ENCODE measurements at regions not wholly inside any gene's neighbourhood (a gene's known extent, or its start where the extent isn't known, plus 50 kb on each side); places are given as distances from the start of the nearest gene placed in this dataset.

GRCh38 chr9:109918339-109919163 lies 138.6 kb downstream of the PALM2AKAP2 start:
- no peak for DNase-seq (ENCODE audit: extremely low spot score)
- ChIA-PET POLR2A (no interaction called here), CTCF (no interaction called here)
- TF ChIP-seq FOXA1 (IDR thresholded peaks at IDR 0.05) (no peak), FOXK2 (IDR thresholded peaks at IDR 0.05) (no peak), BHLHE40 (IDR thresholded peaks at IDR 0.05; ENCODE audit: borderline replicate concordance) (no peak), ARNT (IDR thresholded peaks at IDR 0.05) (no peak), FOXM1 (IDR thresholded peaks at IDR 0.05; ENCODE audit: borderline replicate concordance) (no peak), ZNF384 (IDR thresholded peaks at IDR 0.05) (no peak), NFRKB (IDR thresholded peaks at IDR 0.05) (no peak), SUZ12 (IDR thresholded peaks at IDR 0.05) (no peak), SP1 (IDR thresholded peaks at IDR 0.05) (no peak), PKNOX1 (IDR thresholded peaks at IDR 0.05) (no peak)

GRCh38 chr9:109919736-109920408 lies 139.9 kb downstream of the PALM2AKAP2 start:
- POLR2A ChIA-PET: no interaction called here
- DNase-seq (ENCODE audit: extremely low spot score): no peak
- TF ChIP-seq TARDBP (IDR thresholded peaks at IDR 0.05) (no peak), SUZ12 (IDR thresholded peaks at IDR 0.05) (no peak), SP1 (IDR thresholded peaks at IDR 0.05) (no peak), BHLHE40 (IDR thresholded peaks at IDR 0.05; ENCODE audit: borderline replicate concordance) (no peak), PKNOX1 (IDR thresholded peaks at IDR 0.05) (no peak), FOXA1 (IDR thresholded peaks at IDR 0.05) (no peak), HDGF (IDR thresholded peaks at IDR 0.05; ENCODE audit: borderline replicate concordance) (no peak), ZNF384 (IDR thresholded peaks at IDR 0.05) (no peak), FOXK2 (IDR thresholded peaks at IDR 0.05) (no peak), CTBP1 (IDR thresholded peaks at IDR 0.05; ENCODE audit: borderline replicate concordance) (no peak), L3MBTL2 (conservative IDR thresholded peaks at IDR 0.05) (no peak), NFRKB (IDR thresholded peaks at IDR 0.05) (no peak), ARNT (IDR thresholded peaks at IDR 0.05) (no peak), LEF1 (IDR thresholded peaks at IDR 0.05; ENCODE audit: borderline replicate concordance) (no peak), ELF4 (IDR thresholded peaks at IDR 0.05) (no peak), FOXM1 (IDR thresholded peaks at IDR 0.05; ENCODE audit: borderline replicate concordance) (no peak)
- CTCF ChIA-PET: no interaction called here

- ChIA-PET CTCF (no interaction called here), POLR2A (no interaction called here)
- TF ChIP-seq TARDBP (IDR thresholded peaks at IDR 0.05) (no peak), SUZ12 (IDR thresholded peaks at IDR 0.05) (no peak), SP1 (IDR thresholded peaks at IDR 0.05) (no peak), ZNF384 (IDR thresholded peaks at IDR 0.05) (no peak), BHLHE40 (IDR thresholded peaks at IDR 0.05; ENCODE audit: borderline replicate concordance) (no peak), CTBP1 (IDR thresholded peaks at IDR 0.05; ENCODE audit: borderline replicate concordance) (no peak), HDGF (IDR thresholded peaks at IDR 0.05; ENCODE audit: borderline replicate concordance) (no peak)
- no peak for DNase-seq (ENCODE audit: extremely low spot score)
Observed at GRCh38 chr9:109922617-109923470, 142.8 kb downstream of the PALM2AKAP2 start.

GRCh38 chr9:109923471-109923760 lies 143.4 kb downstream of the PALM2AKAP2 start:
- POLR2A ChIA-PET: no interaction called here
- CTCF ChIA-PET: no interaction called here
- no peak for DNase-seq (ENCODE audit: extremely low spot score)
- TF ChIP-seq LEF1 (IDR thresholded peaks at IDR 0.05; ENCODE audit: borderline replicate concordance): no peak
- no peak for TF ChIP-seq CTBP1 (IDR thresholded peaks at IDR 0.05; ENCODE audit: borderline replicate concordance)
- no peak for TF ChIP-seq SUZ12 (IDR thresholded peaks at IDR 0.05)
- TF ChIP-seq TARDBP (IDR thresholded peaks at IDR 0.05): no peak

GRCh38 chr9:109923806-109924205 lies 143.8 kb downstream of the PALM2AKAP2 start:
- no peak for DNase-seq (ENCODE audit: extremely low spot score)
- CTCF ChIA-PET: no interaction called here
- POLR2A ChIA-PET: no interaction called here
- no peak for TF ChIP-seq L3MBTL2 (conservative IDR thresholded peaks at IDR 0.05)
- no peak for TF ChIP-seq TARDBP (IDR thresholded peaks at IDR 0.05)
- TF ChIP-seq ZNF384 (IDR thresholded peaks at IDR 0.05): no peak
- TF ChIP-seq ARNT (IDR thresholded peaks at IDR 0.05): no peak
- TF ChIP-seq NFRKB (IDR thresholded peaks at IDR 0.05): no peak
- no peak for TF ChIP-seq PKNOX1 (IDR thresholded peaks at IDR 0.05)
- no peak for TF ChIP-seq LEF1 (IDR thresholded peaks at IDR 0.05; ENCODE audit: borderline replicate concordance)
- no peak for TF ChIP-seq FOXK2 (IDR thresholded peaks at IDR 0.05)
- no peak for TF ChIP-seq SP1 (IDR thresholded peaks at IDR 0.05)
- TF ChIP-seq CTBP1 (IDR thresholded peaks at IDR 0.05; ENCODE audit: borderline replicate concordance): no peak
- TF ChIP-seq BHLHE40 (IDR thresholded peaks at IDR 0.05; ENCODE audit: borderline replicate concordance): no peak
- TF ChIP-seq SUZ12 (IDR thresholded peaks at IDR 0.05): no peak
- no peak for TF ChIP-seq FOXM1 (IDR thresholded peaks at IDR 0.05; ENCODE audit: borderline replicate concordance)
- no peak for TF ChIP-seq ELF4 (IDR thresholded peaks at IDR 0.05)
- no peak for TF ChIP-seq FOXA1 (IDR thresholded peaks at IDR 0.05)
- TF ChIP-seq HDGF (IDR thresholded peaks at IDR 0.05; ENCODE audit: borderline replicate concordance): no peak
